Transverse colon (tissue), 3 donors: ENCODE measurements at regions not wholly inside any gene's neighbourhood (a gene's known extent, or its start where the extent isn't known, plus 50 kb on each side); places are given as distances from the start of the nearest gene placed in this dataset.

Experiments used
- EP300 ChIP-seq: sonication (generic); formaldehyde crosslinking; IDR thresholded peaks from one replicate; pipeline ENCODE4 v1.6.1; 2017; ENCODE audit warnings: antibody characterized with exemption, low read depth
- TF ChIP-seq, protein P1 (sequence below), 5 experiments: fragments of 200-600 bp in 3 of 5; fragments of 450-650 bp in 2 of 5; sonication (generic) in 3 of 5; IDR thresholded peaks; 1 replicate in 2 of 5; 2 replicates in 3 of 5; pipeline ENCODE4 v1.5.1; 2016 to 2017; ENCODE audit warnings: antibody characterized with exemption in 5 of 5, inconsistent platforms in 3 of 5, mild to moderate bottlenecking in 2 of 5, moderate library complexity in 1 of 5

DNA sequence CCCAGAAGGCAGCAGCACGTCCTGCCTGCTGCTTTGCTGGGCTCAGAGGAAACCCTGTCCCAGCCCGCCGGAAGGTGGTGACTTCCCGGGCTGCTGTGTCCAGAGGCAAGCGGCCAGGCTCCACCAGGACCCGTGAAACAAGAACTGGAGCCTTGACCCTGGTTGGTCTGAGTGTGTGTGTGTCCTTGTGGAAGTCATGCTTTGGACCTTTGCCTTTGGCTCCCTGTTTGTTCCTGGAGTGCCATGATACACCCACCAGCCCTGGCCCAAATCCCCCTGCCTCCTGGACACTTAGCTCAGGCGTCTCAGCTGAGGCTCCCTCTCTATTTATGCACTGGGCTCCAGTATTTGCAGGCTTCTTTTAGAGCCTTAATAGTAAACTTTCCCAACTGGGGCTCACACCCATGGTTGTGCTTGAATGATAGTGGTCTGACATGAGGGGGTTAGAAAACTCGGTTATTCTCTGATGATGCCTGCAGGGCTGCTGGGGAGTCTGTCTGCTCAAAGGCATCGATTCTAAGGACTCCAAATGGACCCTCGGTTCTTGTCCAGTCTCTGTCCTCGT is 72.2 kb downstream of the C9orf50 start:
- TF ChIP-seq, protein P1, sequence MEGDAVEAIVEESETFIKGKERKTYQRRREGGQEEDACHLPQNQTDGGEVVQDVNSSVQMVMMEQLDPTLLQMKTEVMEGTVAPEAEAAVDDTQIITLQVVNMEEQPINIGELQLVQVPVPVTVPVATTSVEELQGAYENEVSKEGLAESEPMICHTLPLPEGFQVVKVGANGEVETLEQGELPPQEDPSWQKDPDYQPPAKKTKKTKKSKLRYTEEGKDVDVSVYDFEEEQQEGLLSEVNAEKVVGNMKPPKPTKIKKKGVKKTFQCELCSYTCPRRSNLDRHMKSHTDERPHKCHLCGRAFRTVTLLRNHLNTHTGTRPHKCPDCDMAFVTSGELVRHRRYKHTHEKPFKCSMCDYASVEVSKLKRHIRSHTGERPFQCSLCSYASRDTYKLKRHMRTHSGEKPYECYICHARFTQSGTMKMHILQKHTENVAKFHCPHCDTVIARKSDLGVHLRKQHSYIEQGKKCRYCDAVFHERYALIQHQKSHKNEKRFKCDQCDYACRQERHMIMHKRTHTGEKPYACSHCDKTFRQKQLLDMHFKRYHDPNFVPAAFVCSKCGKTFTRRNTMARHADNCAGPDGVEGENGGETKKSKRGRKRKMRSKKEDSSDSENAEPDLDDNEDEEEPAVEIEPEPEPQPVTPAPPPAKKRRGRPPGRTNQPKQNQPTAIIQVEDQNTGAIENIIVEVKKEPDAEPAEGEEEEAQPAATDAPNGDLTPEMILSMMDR (IDR thresholded peaks at IDR 0.05): no peak
- TF ChIP-seq EP300: no peak
